NCI-H82 (cell line): ENCODE measurements at regions not wholly inside any gene's neighbourhood (a gene's known extent, or its start where the extent isn't known, plus 50 kb on each side); places are given as distances from the start of the nearest gene placed in this dataset.
A peak's percentile ranks its signal among the peaks of the same experiment; 100 is the strongest.
"Not testable (repeated sequence)": the region's sequence is repeated elsewhere in the genome, so short reads cannot be mapped to it uniquely, and the experiment has no call there.

Source experiments
- DNase-seq: peaks from one replicate; lab custom pipeline; 2025; lab: John Stamatoyannopoulos, UW

- no peak for DNase-seq
Measured at GRCh38 chr7:115642194-115642593, 388.4 kb downstream of the TFEC start.

GRCh38 chr7:115638853-115639252, 391.7 kb downstream of the TFEC start:
- no peak for DNase-seq

- DNase-seq = peak; percentile 31
Measured at GRCh38 chr7:115637128-115637527, 393.4 kb downstream of the TFEC start.

- no peak for DNase-seq
Measured at GRCh38 chr7:115635876-115636275, 394.7 kb downstream of the TFEC start.

GRCh38 chr7:115635376-115635775, 395.2 kb downstream of the TFEC start:
- DNase-seq = no peak

GRCh38 chr7:115634633-115635032, 395.9 kb downstream of the TFEC start:
- no peak for DNase-seq

- DNase-seq = no peak
Measured at GRCh38 chr7:115632636-115633035, 397.9 kb downstream of the TFEC start.

GRCh38 chr7:115631782-115632181, 398.8 kb downstream of the TFEC start:
- DNase-seq = no peak

- DNase-seq = no peak
Measured at GRCh38 chr7:115630049-115630448, 400.5 kb downstream of the TFEC start.

- DNase-seq = no peak
Measured at GRCh38 chr7:115618676-115619075, 411.9 kb downstream of the TFEC start.

- DNase-seq = no peak
Measured at GRCh38 chr7:115613836-115614235, 416.7 kb downstream of the TFEC start.

GRCh38 chr7:115603416-115603815, 427.1 kb downstream of the TFEC start:
- DNase-seq = peak; percentile 2

GRCh38 chr7:115600207-115600606, 430.4 kb downstream of the TFEC start:
- DNase-seq = no peak

GRCh38 chr7:115599184-115599583, 431.4 kb downstream of the TFEC start:
- not testable (repeated sequence) for DNase-seq

GRCh38 chr7:115597220-115597619, 433.3 kb downstream of the TFEC start:
- not testable (repeated sequence) for DNase-seq

- DNase-seq = no peak
Measured at GRCh38 chr7:115593111-115593510, 437.5 kb downstream of the TFEC start.

GRCh38 chr7:115585015-115585718, 445.4 kb downstream of the TFEC start:
- DNase-seq = no peak

GRCh38 chr7:115582956-115583355, 447.6 kb downstream of the TFEC start:
- no peak for DNase-seq

- DNase-seq = no peak
Measured at GRCh38 chr7:115578576-115578975, 452.0 kb downstream of the TFEC start.

- no peak for DNase-seq
Measured at GRCh38 chr7:115574681-115575291, 455.8 kb downstream of the TFEC start.

- DNase-seq = no peak
Measured at GRCh38 chr7:115572111-115572510, 458.5 kb downstream of the TFEC start.

- no peak for DNase-seq
Measured at GRCh38 chr7:115561335-115562110, 469.0 kb downstream of the TFEC start.

GRCh38 chr7:115559877-115560276, 470.7 kb downstream of the TFEC start:
- DNase-seq = no peak
